H1 (cell line): ENCODE measurements at regions not wholly inside any gene's neighbourhood (a gene's known extent, or its start where the extent isn't known, plus 50 kb on each side); places are given as distances from the start of the nearest gene placed in this dataset.

Source experiments
- CTCF ChIA-PET: fragments of 300-600 bp; sonication (Branson Sonifier 250); formaldehyde crosslinking; loops from one replicate; lab custom pipeline; 2021; ENCODE audit not compliant: partially characterized antibody; lab: Charles Lee
- POLR2A ChIA-PET: fragments of 300-600 bp; sonication (Branson Sonifier 250); formaldehyde crosslinking; loops from one replicate; lab custom pipeline; 2021; ENCODE audit warnings: inconsistent platforms; ENCODE audit not compliant: partially characterized antibody; lab: Charles Lee
- DNase-seq, 2 experiments: peaks; one replicate each; pipeline versions ENCODE4 v3.0.0 to v3.0.0-alpha.2; 2010 to 2022; ENCODE audit warnings: low spot score in 2 of 2, low read depth in 1 of 2, mixed read lengths in 1 of 2
- FAIRE-seq: peaks from 2 replicates; lab custom pipeline; 2011; peaks lifted over from hg19 to GRCh38; lab: Jason Lieb, UNC
- H2AFZ ChIP-seq: 2 replicates; pipeline ENCODE4 v1.8.1; 2012; ENCODE audit warnings: low read length, inconsistent platforms
- H2AK5ac ChIP-seq: 2 replicates; pipeline ENCODE4 v1.6.1; 2013; ENCODE audit warnings: low read depth, low read length
- H2BK120ac ChIP-seq: replicated peaks from 2 replicates; pipeline ENCODE3; 2013; ENCODE audit warnings: low read depth, low read length, inconsistent platforms
- H2BK12ac ChIP-seq: 2 replicates; pipeline ENCODE4 v1.6.1; 2013; ENCODE audit warnings: low read depth, low read length
- H2BK15ac ChIP-seq: 2 replicates; pipeline ENCODE4 v1.6.1; 2013; ENCODE audit warnings: low read length
- H2BK20ac ChIP-seq: 2 replicates; pipeline ENCODE4 v1.6.1; 2013; ENCODE audit warnings: low read length
- H2BK5ac ChIP-seq: 2 replicates; pipeline ENCODE4 v1.6.1; 2013; ENCODE audit warnings: low read depth, low read length
- H3K14ac ChIP-seq: 2 replicates; pipeline ENCODE4 v1.6.1; 2013; ENCODE audit warnings: inconsistent platforms; ENCODE audit not compliant: insufficient read length
- H3K18ac ChIP-seq: 2 replicates; pipeline ENCODE4 v1.6.1; 2013; ENCODE audit warnings: low read length; ENCODE audit errors: extremely low read depth
- H3K23ac ChIP-seq: 2 replicates; pipeline ENCODE4 v1.6.1; 2013; ENCODE audit warnings: inconsistent platforms; ENCODE audit not compliant: insufficient read length
- H3K23me2 ChIP-seq: 2 replicates; pipeline ENCODE4 v1.6.1; 2013; ENCODE audit warnings: low read depth, low read length
- H3K27ac ChIP-seq: 2 replicates; pipeline ENCODE4 v1.6.1; 2011; ENCODE audit warnings: low read depth, low read length, inconsistent platforms
- H3K27me3 ChIP-seq, 4 experiments: replicated peaks in 1 of 4; 1 replicate in 1 of 4; 2 replicates in 3 of 4; pipeline versions ENCODE4 v1.6.1 to v1.8.1; 2011 to 2013; ENCODE audit warnings: low read length in 3 of 4, mild to moderate bottlenecking in 3 of 4, inconsistent platforms in 2 of 4, mixed read lengths in 2 of 4, moderate library complexity in 1 of 4; ENCODE audit not compliant: control insufficient read depth in 3 of 4, insufficient read depth in 3 of 4; ENCODE audit errors: extremely low read depth in 1 of 4
- H3K36me3 ChIP-seq, 4 experiments: 2 replicates each; pipeline versions ENCODE4 v1.6.1 to v1.8.1; 2011 to 2013; ENCODE audit warnings: mild to moderate bottlenecking in 4 of 4, low read length in 3 of 4, moderate library complexity in 2 of 4, control low read depth in 1 of 4, inconsistent platforms in 1 of 4; ENCODE audit not compliant: insufficient read depth in 4 of 4, control insufficient read depth in 2 of 4
- H3K4ac ChIP-seq: replicated peaks from 2 replicates; pipeline ENCODE3; 2013; ENCODE audit warnings: low read length, low read depth, mixed read lengths, inconsistent platforms; ENCODE audit not compliant: insufficient read length
- H3K4me1 ChIP-seq, 4 experiments: replicated peaks in 1 of 4; 1 replicate in 1 of 4; 2 replicates in 3 of 4; pipeline versions ENCODE4 v1.6.1 to v1.8.1; 2011 to 2013; ENCODE audit warnings: low read length in 3 of 4, inconsistent platforms in 2 of 4, mixed read lengths in 1 of 4; ENCODE audit not compliant: insufficient read depth in 4 of 4, control insufficient read depth in 3 of 4
- H3K4me2 ChIP-seq, 2 experiments: 2 replicates each; pipeline versions ENCODE4 v1.6.1 to v1.8.1; 2011 to 2013; ENCODE audit warnings: low read depth in 2 of 2, low read length in 2 of 2, control low read depth in 1 of 2, inconsistent platforms in 1 of 2, mild to moderate bottlenecking in 1 of 2; ENCODE audit not compliant: insufficient read depth in 1 of 2
- H3K4me3 ChIP-seq, 4 experiments: fragments of 200-600, 300-600 bp in 1 of 4; sonication (generic), shearing (Covaris generic), sonication (Bioruptor Twin) in 1 of 4; 2 replicates each; pipeline versions ENCODE4 v1.5.1 to v1.8.1; 2011 to 2016; ENCODE audit warnings: low read length in 4 of 4, low read depth in 3 of 4, control low read depth in 2 of 4, inconsistent platforms in 2 of 4, mild to moderate bottlenecking in 2 of 4, mixed read lengths in 1 of 4, moderate library complexity in 1 of 4; ENCODE audit not compliant: insufficient read depth in 2 of 4; ENCODE audit errors: extremely low read depth in 1 of 4
- H3K56ac ChIP-seq: replicated peaks from 2 replicates; pipeline ENCODE3; 2013; ENCODE audit warnings: low read depth, mild to moderate bottlenecking, mixed read lengths, low read length, inconsistent platforms; ENCODE audit not compliant: insufficient read length
- H3K79me1 ChIP-seq: 2 replicates; pipeline ENCODE4 v1.6.1; 2013; ENCODE audit warnings: low read depth, low read length, control low read depth
- H3K79me2 ChIP-seq, 2 experiments: 2 replicates each; pipeline versions ENCODE4 v1.6.1 to v1.8.1; 2012 to 2013; ENCODE audit warnings: low read length in 2 of 2, mild to moderate bottlenecking in 2 of 2, inconsistent platforms in 1 of 2; ENCODE audit not compliant: insufficient read depth in 2 of 2, control insufficient read depth in 1 of 2
- H3K9ac ChIP-seq, 4 experiments: replicated peaks in 1 of 4; 1 replicate in 1 of 4; 2 replicates in 3 of 4; pipeline versions ENCODE4 v1.6.1 to v1.8.1; 2011 to 2013; ENCODE audit warnings: low read depth in 3 of 4, low read length in 3 of 4, control low read depth in 2 of 4, mild to moderate bottlenecking in 2 of 4, moderate library complexity in 2 of 4, inconsistent platforms in 1 of 4; ENCODE audit errors: extremely low read depth in 1 of 4
- H3K9me3 ChIP-seq, 2 experiments: 2 replicates each; pipeline versions ENCODE4 v1.6.1 to v1.8.1; 2012 to 2013; ENCODE audit warnings: mild to moderate bottlenecking in 2 of 2, moderate library complexity in 2 of 2, control low read depth in 1 of 2, inconsistent platforms in 1 of 2, low read depth in 1 of 2, low read length in 1 of 2, mixed read lengths in 1 of 2; ENCODE audit not compliant: insufficient read depth in 2 of 2
- H4K20me1 ChIP-seq, 2 experiments: replicated peaks in 1 of 2; 2 replicates each; pipeline versions ENCODE3 to v1.8.1; 2011 to 2013; ENCODE audit warnings: inconsistent platforms in 2 of 2, low read length in 2 of 2, mild to moderate bottlenecking in 1 of 2; ENCODE audit not compliant: insufficient read depth in 2 of 2, control insufficient read depth in 1 of 2
- H4K5ac ChIP-seq: 2 replicates; pipeline ENCODE4 v1.6.1; 2013; ENCODE audit warnings: low read length, low read depth, mixed read lengths, inconsistent platforms; ENCODE audit not compliant: insufficient read length
- H4K8ac ChIP-seq: 2 replicates; pipeline ENCODE4 v1.8.0; 2013; ENCODE audit warnings: mild to moderate bottlenecking, moderate library complexity, low read length, inconsistent platforms; ENCODE audit not compliant: insufficient read depth; ENCODE audit errors: extremely low read depth
- H4K91ac ChIP-seq: replicated peaks from 2 replicates; pipeline ENCODE3; 2013; ENCODE audit warnings: low read length, mixed read lengths, inconsistent platforms; ENCODE audit not compliant: insufficient read length
- CHD7 ChIP-seq: fragments of 300-600 bp; sonication (generic); IDR thresholded peaks from 2 replicates; pipeline ENCODE4 v1.7.1; 2012; ENCODE audit warnings: low read length, moderate library complexity, mild to moderate bottlenecking, inconsistent platforms; ENCODE audit not compliant: insufficient replicate concordance
- WGBS, 2 experiments: shearing (Covaris generic) in 1 of 2; methylation state at CpG; one replicate each; pipeline versions ENCODE4 v1.1.6 to v1.1.7; 2013 to 2015; ENCODE audit warnings: low lambda C conversion rate in 2 of 2, mixed read lengths in 2 of 2, inconsistent platforms in 1 of 2, low coverage in 1 of 2, missing lambda C conversion rate in 1 of 2; ENCODE audit not compliant: insufficient replicate concordance in 2 of 2, insufficient coverage in 1 of 2, insufficient read length in 1 of 2; ENCODE audit errors: extremely low coverage in 1 of 2, missing lambda C conversion rate in 1 of 2; 5-methylcytosine and 5-hydroxymethylcytosine counted together

GRCh38 chr2:191506515-191506914 is 171.4 kb upstream of the NABP1 start:
- Histone ChIP-seq H3K56ac (no peak overlapping the region), H4K8ac (no peak overlapping the region), H3K23me2 (no peaks in the 10 kb centered on the region), H3K36me3 (no peaks in the 10 kb centered on the region), H2AK5ac (no peak overlapping the region), H3K9me3 (peaks cover 10 to 14% of the 10 kb centered on the region in 2 experiments), H3K79me1 (no peaks in the 10 kb centered on the region), H3K23ac (no peak overlapping the region), H3K9ac (no peak overlapping the region), H3K27me3 (no peaks in the 10 kb centered on the region), H2BK12ac (no peak overlapping the region), H3K4me1 (no peaks in the 10 kb centered on the region), H2BK5ac (no peak overlapping the region), H4K91ac (no peak overlapping the region), H2BK120ac (no peak overlapping the region), H2BK15ac (no peak overlapping the region), H4K5ac (no peak overlapping the region), H3K14ac (no peak overlapping the region), H3K18ac (no peak overlapping the region), H3K79me2 (no peaks in the 10 kb centered on the region), H2BK20ac (no peak overlapping the region), H3K4ac (no peak overlapping the region), H3K4me2 (no peak overlapping the region), H3K27ac (no peak overlapping the region), H3K4me3 (no peak overlapping the region), H2AFZ (no peak overlapping the region), H4K20me1 (no peaks in the 10 kb centered on the region)
- CTCF ChIA-PET = interaction anchor here (0.6 to 1.8 kb wide), 4 partner anchors 11 to 686 kb away, joined by 3 to 8 read pairs (median 4); no protein-coding TSS in a partner anchor
- FAIRE-seq (no peak), DNase-seq (no peak)
- POLR2A ChIA-PET = no interaction called here
- WGBS, 2 experiments = 64% methylated on average over 3 of the region's 3 CpGs; no CpG with 5 or more reads in 1 of the 2 experiments
- no peak for TF ChIP-seq CHD7
